HepG2 (cell line): ENCODE measurements at regions not wholly inside any gene's neighbourhood (a gene's known extent, or its start where the extent isn't known, plus 50 kb on each side); places are given as distances from the start of the nearest gene placed in this dataset.

Experiments used
- ATAC-seq: fragments of 200-7000 bp; cut with Tn5 transposase; 3 replicates; pipeline ENCODE4 v1.9.1; 2020; ENCODE audit warnings: mild to moderate bottlenecking, moderate library complexity
- BruUV-seq: library from RNA; stranded (reverse); fragments of 400-500 nt; replicated peaks from 2 replicates; lab custom pipeline; 2021; lab: Mats Ljungman, UMichigan
- CTCF ChIA-PET: fragments of 300-600 bp; formaldehyde crosslinking; extraction: SDS; loops from one replicate; lab custom pipeline; 2021; ENCODE audit warnings: low total read pairs, inconsistent platforms, low intra/inter-chr PET ratio; lab: Yijun Ruan, JAX
- POLR2A ChIA-PET: fragments of 350-600 bp; sonication (Branson Sonifier 250); formaldehyde crosslinking; loops from one replicate; lab custom pipeline; 2020; ENCODE audit warnings: antibody characterized with exemption, inconsistent platforms; lab: Yijun Ruan, JAX
- DNase-seq: peaks from one replicate; pipeline ENCODE4 v3.0.0-alpha.2; 2015; ENCODE audit warnings: low spot score
- FAIRE-seq: peaks from 3 replicates; lab custom pipeline; 2011; peaks lifted over from hg19 to GRCh38; lab: Jason Lieb, UNC
- H2AFZ ChIP-seq: one replicate; pipeline ENCODE4 v1.6.1; 2011; ENCODE audit warnings: low read length, inconsistent platforms
- H3K27ac ChIP-seq: fragments of 300-600 bp; 3 replicates; pipeline ENCODE4 v1.8.0; 2011; ENCODE audit warnings: mixed run types, mild to moderate bottlenecking, mixed read lengths, low read length, inconsistent platforms; ENCODE audit not compliant: insufficient read depth; ENCODE audit errors: extremely low read length
- H3K27me3 ChIP-seq, 2 experiments: fragments of 200-600 bp in 1 of 2; 2 replicates in 1 of 2; 3 replicates in 1 of 2; pipeline versions ENCODE4 v1.6.0 to v1.8.0; 2011; ENCODE audit warnings: low read length in 2 of 2, mild to moderate bottlenecking in 2 of 2, moderate library complexity in 2 of 2, inconsistent platforms in 1 of 2; ENCODE audit not compliant: insufficient read depth in 2 of 2, control insufficient read depth in 1 of 2
- H3K36me3 ChIP-seq, 2 experiments: fragments of 200-600 bp in 1 of 2; replicated peaks in 1 of 2; 2 replicates in 1 of 2; 3 replicates in 1 of 2; pipeline versions ENCODE4 v1.5.1 to v1.8.0; 2011; ENCODE audit warnings: low read length in 2 of 2, inconsistent platforms in 1 of 2; ENCODE audit not compliant: insufficient read depth in 2 of 2, control insufficient read depth in 1 of 2
- H3K4me1 ChIP-seq: 2 replicates; pipeline ENCODE4 v1.5.1; 2012; ENCODE audit warnings: low read length, inconsistent platforms; ENCODE audit not compliant: insufficient read depth
- H3K4me2 ChIP-seq: 2 replicates; pipeline ENCODE4 v1.6.0; 2011; ENCODE audit warnings: low read depth, low read length, inconsistent platforms
- H3K4me3 ChIP-seq, 3 experiments: fragments of 200-600 bp in 1 of 3; sonication (generic), shearing (Covaris generic) in 1 of 3; replicated peaks in 1 of 3; 2 replicates each; pipeline ENCODE4 v1.5.1; 2011 to 2016; ENCODE audit warnings: low read length in 3 of 3, inconsistent platforms in 2 of 3, low read depth in 2 of 3, mild to moderate bottlenecking in 2 of 3, control low read depth in 1 of 3, mixed read lengths in 1 of 3; ENCODE audit not compliant: insufficient read depth in 1 of 3
- H3K79me2 ChIP-seq: one replicate; pipeline ENCODE4 v1.6.1; 2011; ENCODE audit warnings: low read length, inconsistent platforms; ENCODE audit not compliant: insufficient read depth
- H3K9ac ChIP-seq: 2 replicates; pipeline ENCODE4 v1.6.0; 2011; ENCODE audit warnings: mild to moderate bottlenecking, low read depth, low read length, inconsistent platforms; ENCODE audit not compliant: insufficient read depth
- H3K9me3 ChIP-seq: 2 replicates; pipeline ENCODE4 v1.5.1; 2012; ENCODE audit warnings: mild to moderate bottlenecking, low read length
- H4K20me1 ChIP-seq: 2 replicates; pipeline ENCODE4 v1.6.0; 2011; ENCODE audit warnings: inconsistent platforms, mild to moderate bottlenecking, low read length, moderate library complexity; ENCODE audit not compliant: insufficient read depth
- BHLHE40 ChIP-seq: IDR thresholded peaks from 2 replicates; pipeline ENCODE4 v1.6.1; 2011; ENCODE audit warnings: low read length, improper control_type of control experiment
- CHD4 ChIP-seq: fragments of 200-600 bp; sonication (generic); IDR thresholded peaks from 2 replicates; pipeline ENCODE4 v1.7.0; 2017; ENCODE audit warnings: mild to moderate bottlenecking, low read length, borderline replicate concordance
- HOXA7 ChIP-seq: sonication (generic); formaldehyde crosslinking; IDR thresholded peaks from 2 replicates; pipeline ENCODE4 v1.8.1; 2022; ENCODE audit warnings: mild to moderate bottlenecking, missing genetic modification reagents, moderate library complexity
- MZF1 ChIP-seq: sonication (generic); formaldehyde crosslinking; IDR thresholded peaks from 2 replicates; pipeline ENCODE4 v1.8.1; 2023; ENCODE audit warnings: mild to moderate bottlenecking, missing genetic modification reagents, borderline replicate concordance
- WGBS: methylation state at CpG from one replicate; pipeline ENCODE4 v1.1.6; 2017; ENCODE audit warnings: low lambda C conversion rate; 5-methylcytosine and 5-hydroxymethylcytosine counted together
- in situ Hi-C: cut with HindIII; loops from 2 replicates; pipeline ENCODE4 v1.10.0; 2017; ENCODE audit warnings: low pct_unique_long_range_greater_than_20kb; ENCODE audit not compliant: extremely low pct_ligation_motif_present
- intact Hi-C: fragments of 100-400 bp; cut with micrococcal nuclease; formaldehyde crosslinking; loops from one replicate; pipeline ENCODE4 v1.10.0; 2022; ENCODE audit not compliant: unreplicated experiment
- TF ChIP-seq, protein P1 (sequence below): sonication (generic); formaldehyde crosslinking; IDR thresholded peaks from 2 replicates; pipeline ENCODE4 v1.8.1; 2023; ENCODE audit warnings: mild to moderate bottlenecking, moderate library complexity, missing genetic modification reagents
- TF ChIP-seq, protein P2 (sequence below): sonication (generic); formaldehyde crosslinking; IDR thresholded peaks from 2 replicates; pipeline ENCODE4 v1.8.1; 2023; ENCODE audit warnings: missing genetic modification reagents, inconsistent platforms, borderline replicate concordance
- TF ChIP-seq, protein P3 (sequence below): sonication (generic); formaldehyde crosslinking; IDR thresholded peaks from 2 replicates; pipeline ENCODE4 v1.4.0; 2020; ENCODE audit warnings: missing genetic modification reagents
- TF ChIP-seq, protein P4 (sequence below): sonication (generic); formaldehyde crosslinking; IDR thresholded peaks from 2 replicates; pipeline ENCODE4 v1.4.0; 2020; ENCODE audit warnings: missing genetic modification reagents, borderline replicate concordance
- TF ChIP-seq, protein P5 (sequence below): sonication (generic); formaldehyde crosslinking; IDR thresholded peaks from 2 replicates; pipeline ENCODE4 v1.4.0; 2020; ENCODE audit warnings: missing genetic modification reagents
- TF ChIP-seq, protein P6 (sequence below): IDR thresholded peaks from 2 replicates; pipeline ENCODE4 v1.6.1; 2012; ENCODE audit warnings: low read length, improper control_type of control experiment

DNA sequence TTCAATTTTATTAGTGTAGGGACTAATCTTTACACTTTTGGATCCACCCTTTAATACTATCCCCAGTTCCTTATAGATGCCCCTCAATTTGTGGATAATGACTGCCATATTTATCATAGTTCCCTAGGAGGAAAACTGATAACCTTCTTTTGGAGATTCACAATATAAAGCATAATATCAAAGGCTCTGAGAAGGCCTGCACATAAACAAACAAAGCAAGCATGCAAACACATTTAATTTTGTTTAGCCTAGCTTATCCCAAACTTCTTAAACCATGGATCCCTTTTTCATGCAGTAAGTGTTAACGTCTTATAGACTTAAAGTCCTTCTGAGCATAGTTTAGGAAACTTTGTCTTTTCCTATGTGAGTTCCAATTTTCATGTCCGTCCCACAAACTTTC, 290.4 kb upstream of the TBX3 start:
- ATAC-seq = no peak
- no peak overlapping the region for H2AFZ ChIP-seq
- TF ChIP-seq, protein P1, sequence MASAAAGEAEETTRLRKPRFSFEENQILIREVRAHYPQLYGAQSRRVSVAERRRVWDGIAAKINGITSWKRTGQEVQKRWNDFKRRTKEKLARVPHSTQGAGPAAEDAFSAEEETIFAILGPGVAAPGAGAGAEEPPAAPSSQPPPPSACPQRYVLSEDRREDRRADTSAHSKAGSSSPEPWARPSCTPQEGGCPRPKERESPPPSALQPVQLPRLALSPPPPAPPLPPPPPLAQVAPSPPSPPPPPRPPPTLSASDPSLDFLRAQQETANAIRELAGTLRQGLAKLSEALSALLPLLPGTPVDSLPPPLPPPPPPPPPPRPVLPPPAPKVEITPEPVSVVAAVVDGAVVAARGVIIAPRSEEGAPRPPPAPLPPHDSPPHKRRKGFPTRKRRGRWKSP = no peak
- TF ChIP-seq, protein P2, sequence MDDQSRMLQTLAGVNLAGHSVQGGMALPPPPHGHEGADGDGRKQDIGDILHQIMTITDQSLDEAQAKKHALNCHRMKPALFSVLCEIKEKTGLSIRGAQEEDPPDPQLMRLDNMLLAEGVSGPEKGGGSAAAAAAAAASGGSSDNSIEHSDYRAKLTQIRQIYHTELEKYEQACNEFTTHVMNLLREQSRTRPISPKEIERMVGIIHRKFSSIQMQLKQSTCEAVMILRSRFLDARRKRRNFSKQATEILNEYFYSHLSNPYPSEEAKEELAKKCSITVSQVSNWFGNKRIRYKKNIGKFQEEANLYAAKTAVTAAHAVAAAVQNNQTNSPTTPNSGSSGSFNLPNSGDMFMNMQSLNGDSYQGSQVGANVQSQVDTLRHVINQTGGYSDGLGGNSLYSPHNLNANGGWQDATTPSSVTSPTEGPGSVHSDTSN (CRISPR knock-in tag) = no peak
- TF ChIP-seq, protein P3, sequence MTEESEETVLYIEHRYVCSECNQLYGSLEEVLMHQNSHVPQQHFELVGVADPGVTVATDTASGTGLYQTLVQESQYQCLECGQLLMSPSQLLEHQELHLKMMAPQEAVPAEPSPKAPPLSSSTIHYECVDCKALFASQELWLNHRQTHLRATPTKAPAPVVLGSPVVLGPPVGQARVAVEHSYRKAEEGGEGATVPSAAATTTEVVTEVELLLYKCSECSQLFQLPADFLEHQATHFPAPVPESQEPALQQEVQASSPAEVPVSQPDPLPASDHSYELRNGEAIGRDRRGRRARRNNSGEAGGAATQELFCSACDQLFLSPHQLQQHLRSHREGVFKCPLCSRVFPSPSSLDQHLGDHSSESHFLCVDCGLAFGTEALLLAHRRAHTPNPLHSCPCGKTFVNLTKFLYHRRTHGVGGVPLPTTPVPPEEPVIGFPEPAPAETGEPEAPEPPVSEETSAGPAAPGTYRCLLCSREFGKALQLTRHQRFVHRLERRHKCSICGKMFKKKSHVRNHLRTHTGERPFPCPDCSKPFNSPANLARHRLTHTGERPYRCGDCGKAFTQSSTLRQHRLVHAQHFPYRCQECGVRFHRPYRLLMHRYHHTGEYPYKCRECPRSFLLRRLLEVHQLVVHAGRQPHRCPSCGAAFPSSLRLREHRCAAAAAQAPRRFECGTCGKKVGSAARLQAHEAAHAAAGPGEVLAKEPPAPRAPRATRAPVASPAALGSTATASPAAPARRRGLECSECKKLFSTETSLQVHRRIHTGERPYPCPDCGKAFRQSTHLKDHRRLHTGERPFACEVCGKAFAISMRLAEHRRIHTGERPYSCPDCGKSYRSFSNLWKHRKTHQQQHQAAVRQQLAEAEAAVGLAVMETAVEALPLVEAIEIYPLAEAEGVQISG (CRISPR knock-in tag) = no peak
- TF ChIP-seq, protein P4, sequence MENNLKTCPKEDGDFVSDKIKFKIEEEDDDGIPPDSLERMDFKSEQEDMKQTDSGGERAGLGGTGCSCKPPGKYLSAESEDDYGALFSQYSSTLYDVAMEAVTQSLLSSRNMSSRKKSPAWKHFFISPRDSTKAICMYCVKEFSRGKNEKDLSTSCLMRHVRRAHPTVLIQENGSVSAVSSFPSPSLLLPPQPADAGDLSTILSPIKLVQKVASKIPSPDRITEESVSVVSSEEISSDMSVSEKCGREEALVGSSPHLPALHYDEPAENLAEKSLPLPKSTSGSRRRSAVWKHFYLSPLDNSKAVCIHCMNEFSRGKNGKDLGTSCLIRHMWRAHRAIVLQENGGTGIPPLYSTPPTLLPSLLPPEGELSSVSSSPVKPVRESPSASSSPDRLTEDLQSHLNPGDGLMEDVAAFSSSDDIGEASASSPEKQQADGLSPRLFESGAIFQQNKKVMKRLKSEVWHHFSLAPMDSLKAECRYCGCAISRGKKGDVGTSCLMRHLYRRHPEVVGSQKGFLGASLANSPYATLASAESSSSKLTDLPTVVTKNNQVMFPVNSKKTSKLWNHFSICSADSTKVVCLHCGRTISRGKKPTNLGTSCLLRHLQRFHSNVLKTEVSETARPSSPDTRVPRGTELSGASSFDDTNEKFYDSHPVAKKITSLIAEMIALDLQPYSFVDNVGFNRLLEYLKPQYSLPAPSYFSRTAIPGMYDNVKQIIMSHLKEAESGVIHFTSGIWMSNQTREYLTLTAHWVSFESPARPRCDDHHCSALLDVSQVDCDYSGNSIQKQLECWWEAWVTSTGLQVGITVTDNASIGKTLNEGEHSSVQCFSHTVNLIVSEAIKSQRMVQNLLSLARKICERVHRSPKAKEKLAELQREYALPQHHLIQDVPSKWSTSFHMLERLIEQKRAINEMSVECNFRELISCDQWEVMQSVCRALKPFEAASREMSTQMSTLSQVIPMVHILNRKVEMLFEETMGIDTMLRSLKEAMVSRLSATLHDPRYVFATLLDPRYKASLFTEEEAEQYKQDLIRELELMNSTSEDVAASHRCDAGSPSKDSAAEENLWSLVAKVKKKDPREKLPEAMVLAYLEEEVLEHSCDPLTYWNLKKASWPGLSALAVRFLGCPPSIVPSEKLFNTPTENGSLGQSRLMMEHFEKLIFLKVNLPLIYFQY (CRISPR knock-in tag) = no peak
- TF ChIP-seq, protein P5, sequence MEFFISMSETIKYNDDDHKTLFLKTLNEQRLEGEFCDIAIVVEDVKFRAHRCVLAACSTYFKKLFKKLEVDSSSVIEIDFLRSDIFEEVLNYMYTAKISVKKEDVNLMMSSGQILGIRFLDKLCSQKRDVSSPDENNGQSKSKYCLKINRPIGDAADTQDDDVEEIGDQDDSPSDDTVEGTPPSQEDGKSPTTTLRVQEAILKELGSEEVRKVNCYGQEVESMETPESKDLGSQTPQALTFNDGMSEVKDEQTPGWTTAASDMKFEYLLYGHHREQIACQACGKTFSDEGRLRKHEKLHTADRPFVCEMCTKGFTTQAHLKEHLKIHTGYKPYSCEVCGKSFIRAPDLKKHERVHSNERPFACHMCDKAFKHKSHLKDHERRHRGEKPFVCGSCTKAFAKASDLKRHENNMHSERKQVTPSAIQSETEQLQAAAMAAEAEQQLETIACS (CRISPR knock-in tag) = no peak
- TF ChIP-seq HOXA7 (CRISPR knock-in tag) = no peak
- TF ChIP-seq BHLHE40 = no peak
- TF ChIP-seq, protein P6, sequence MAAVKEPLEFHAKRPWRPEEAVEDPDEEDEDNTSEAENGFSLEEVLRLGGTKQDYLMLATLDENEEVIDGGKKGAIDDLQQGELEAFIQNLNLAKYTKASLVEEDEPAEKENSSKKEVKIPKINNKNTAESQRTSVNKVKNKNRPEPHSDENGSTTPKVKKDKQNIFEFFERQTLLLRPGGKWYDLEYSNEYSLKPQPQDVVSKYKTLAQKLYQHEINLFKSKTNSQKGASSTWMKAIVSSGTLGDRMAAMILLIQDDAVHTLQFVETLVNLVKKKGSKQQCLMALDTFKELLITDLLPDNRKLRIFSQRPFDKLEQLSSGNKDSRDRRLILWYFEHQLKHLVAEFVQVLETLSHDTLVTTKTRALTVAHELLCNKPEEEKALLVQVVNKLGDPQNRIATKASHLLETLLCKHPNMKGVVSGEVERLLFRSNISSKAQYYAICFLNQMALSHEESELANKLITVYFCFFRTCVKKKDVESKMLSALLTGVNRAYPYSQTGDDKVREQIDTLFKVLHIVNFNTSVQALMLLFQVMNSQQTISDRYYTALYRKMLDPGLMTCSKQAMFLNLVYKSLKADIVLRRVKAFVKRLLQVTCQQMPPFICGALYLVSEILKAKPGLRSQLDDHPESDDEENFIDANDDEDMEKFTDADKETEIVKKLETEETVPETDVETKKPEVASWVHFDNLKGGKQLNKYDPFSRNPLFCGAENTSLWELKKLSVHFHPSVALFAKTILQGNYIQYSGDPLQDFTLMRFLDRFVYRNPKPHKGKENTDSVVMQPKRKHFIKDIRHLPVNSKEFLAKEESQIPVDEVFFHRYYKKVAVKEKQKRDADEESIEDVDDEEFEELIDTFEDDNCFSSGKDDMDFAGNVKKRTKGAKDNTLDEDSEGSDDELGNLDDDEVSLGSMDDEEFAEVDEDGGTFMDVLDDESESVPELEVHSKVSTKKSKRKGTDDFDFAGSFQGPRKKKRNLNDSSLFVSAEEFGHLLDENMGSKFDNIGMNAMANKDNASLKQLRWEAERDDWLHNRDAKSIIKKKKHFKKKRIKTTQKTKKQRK = no peak
- TF ChIP-seq MZF1 = no peak
- no peak for TF ChIP-seq CHD4

More for the DNA sequence above, 290.4 kb upstream of the TBX3 start:
- no peaks in the 10 kb centered on the region for H3K36me3 ChIP-seq
- WGBS = 37% methylated on average over 2 of the region's 2 CpGs
- no peak overlapping the region for H3K4me2 ChIP-seq
- H3K4me1 ChIP-seq = peaks cover 15% of the 10 kb centered on the region
- no TSS peak for BruUV-seq
- ChIA-PET POLR2A (no interaction called here), CTCF (no interaction called here)
- H3K9ac ChIP-seq = no peak overlapping the region
- no peaks in the 10 kb centered on the region for H3K79me2 ChIP-seq
- H3K9me3 ChIP-seq = no peaks in the 10 kb centered on the region
- 0 out of 5 replicates have a peak, but pooled peaks cover 0 to 1% of the 10 kb centered on the region in 2 experiments for H3K27me3 ChIP-seq
- DNase-seq (no peak), FAIRE-seq (no peak)
- H3K27ac ChIP-seq = no peak overlapping the region
- no peaks in the 10 kb centered on the region for H4K20me1 ChIP-seq
- H3K4me3 ChIP-seq = no peak overlapping the region
- intact Hi-C loops = no loop called here
- in situ Hi-C loops = no loop called here
